ENCODE measurements at regions not wholly inside any gene's neighbourhood (a gene's known extent, or its start where the extent isn't known, plus 50 kb on each side); places are given as distances from the start of the nearest gene placed in this dataset.
"Not testable (repeated sequence)": the region's sequence is repeated elsewhere in the genome, so short reads cannot be mapped to it uniquely, and the experiment has no call there.

GRCh38 chr5:20335978-20336377 lies 348.0 kb upstream of the CDH18 start:
- no peak overlapping the region for H3K27ac Mint-ChIP-seq
- peaks cover 3% of the 10 kb centered on the region for H3K4me1 Mint-ChIP-seq
- DNase-seq (ENCODE audit: low spot score in 2 of 2, unreplicated experiment in 2 of 2), result no peak
- H3K36me3 Mint-ChIP-seq, result peaks cover 5% of the 10 kb centered on the region
- no peaks in the 10 kb centered on the region for H3K27me3 Mint-ChIP-seq (ENCODE audit: low read depth)
- TF ChIP-seq CTCF (IDR thresholded peaks at IDR 0.05; ENCODE audit: unreplicated experiment), result no peak
- H3K9me3 Mint-ChIP-seq, result peaks cover 32% of the 10 kb centered on the region
- H3K4me3 Mint-ChIP-seq, result no peak overlapping the region

- H3K9me3 Mint-ChIP-seq, result peaks cover 13% of the 10 kb centered on the region
- no peak overlapping the region for H3K27ac Mint-ChIP-seq
- no peak overlapping the region for H3K4me3 Mint-ChIP-seq
- DNase-seq (ENCODE audit: low spot score in 2 of 2, unreplicated experiment in 2 of 2), result no peak
- no peaks in the 10 kb centered on the region for H3K36me3 Mint-ChIP-seq
- peaks cover 4% of the 10 kb centered on the region for H3K4me1 Mint-ChIP-seq
- TF ChIP-seq CTCF (IDR thresholded peaks at IDR 0.05; ENCODE audit: unreplicated experiment), result no peak
- H3K27me3 Mint-ChIP-seq (ENCODE audit: low read depth), result no peaks in the 10 kb centered on the region
These were observed 343.8 kb upstream of the CDH18 start for GRCh38 chr5:20331826-20332225.

GRCh38 chr5:20323323-20323722 lies 335.3 kb upstream of the CDH18 start:
- H3K4me3 Mint-ChIP-seq, result no peak overlapping the region
- H3K36me3 Mint-ChIP-seq, result no peaks in the 10 kb centered on the region
- no peak for DNase-seq (ENCODE audit: low spot score in 2 of 2, unreplicated experiment in 2 of 2)
- peaks cover 1% of the 10 kb centered on the region for H3K4me1 Mint-ChIP-seq
- H3K27me3 Mint-ChIP-seq (ENCODE audit: low read depth), result no peaks in the 10 kb centered on the region
- no peak for TF ChIP-seq CTCF (IDR thresholded peaks at IDR 0.05; ENCODE audit: unreplicated experiment)
- H3K9me3 Mint-ChIP-seq, result peaks cover 5% of the 10 kb centered on the region
- no peak overlapping the region for H3K27ac Mint-ChIP-seq

GRCh38 chr5:20307391-20307790 lies 319.4 kb upstream of the CDH18 start:
- no peak for TF ChIP-seq CTCF (IDR thresholded peaks at IDR 0.05; ENCODE audit: unreplicated experiment)
- H3K27ac Mint-ChIP-seq, result no peak overlapping the region
- H3K9me3 Mint-ChIP-seq, result peaks cover 6% of the 10 kb centered on the region
- no peaks in the 10 kb centered on the region for H3K36me3 Mint-ChIP-seq
- no peak overlapping the region for H3K4me3 Mint-ChIP-seq
- no peaks in the 10 kb centered on the region for H3K4me1 Mint-ChIP-seq
- H3K27me3 Mint-ChIP-seq (ENCODE audit: low read depth), result no peaks in the 10 kb centered on the region
- no peak for DNase-seq (ENCODE audit: low spot score in 2 of 2, unreplicated experiment in 2 of 2)

GRCh38 chr5:20305463-20305862 lies 317.5 kb upstream of the CDH18 start:
- Mint-ChIP-seq H3K27ac (no peak overlapping the region), H3K9me3 (peaks cover 6% of the 10 kb centered on the region), H3K4me3 (no peak overlapping the region), H3K27me3 (ENCODE audit: low read depth) (no peaks in the 10 kb centered on the region), H3K36me3 (no peaks in the 10 kb centered on the region), H3K4me1 (no peaks in the 10 kb centered on the region)
- DNase-seq (ENCODE audit: low spot score in 2 of 2, unreplicated experiment in 2 of 2), result no peak
- TF ChIP-seq CTCF (IDR thresholded peaks at IDR 0.05; ENCODE audit: unreplicated experiment), result no peak

GRCh38 chr5:20304570-20304969 lies 316.6 kb upstream of the CDH18 start:
- not testable (repeated sequence) for H3K4me1 Mint-ChIP-seq

More at GRCh38 chr5:20304570-20304969, 316.6 kb upstream of the CDH18 start:
- not testable (repeated sequence) for H3K27ac Mint-ChIP-seq; H3K27me3 Mint-ChIP-seq (ENCODE audit: low read depth); H3K36me3 Mint-ChIP-seq; DNase-seq (ENCODE audit: low spot score in 2 of 2, unreplicated experiment in 2 of 2); H3K4me3 Mint-ChIP-seq; H3K9me3 Mint-ChIP-seq

All from mesothelial cell of epicardium (in vitro differentiated cells).